ENCODE measurements at regions not wholly inside any gene's neighbourhood (a gene's known extent, or its start where the extent isn't known, plus 50 kb on each side); places are given as distances from the start of the nearest gene placed in this dataset.
"Not testable (repeated sequence)": the region's sequence is repeated elsewhere in the genome, so short reads cannot be mapped to it uniquely, and the experiment has no call there.

- H3K36me3 ChIP-seq, result no peaks in the 10 kb centered on the region
- H3K4me1 ChIP-seq (replicated peaks), result no peaks in the 10 kb centered on the region
- no peak for DNase-seq (ENCODE audit: low read depth in 1 of 2, low spot score in 2 of 2)
- H3K27ac ChIP-seq, result no peak overlapping the region
- no peak overlapping the region for H3K4me3 ChIP-seq
- H3K9me3 ChIP-seq (replicated peaks), result no peaks in the 10 kb centered on the region; the same call in 1 of the 2 replicates
- no peaks in the 10 kb centered on the region for H3K27me3 ChIP-seq (replicated peaks)
Measured at GRCh38 chr2:168326572-168326971, 79.2 kb upstream of the STK39 start.

GRCh38 chr2:168327328-168327727 lies 79.9 kb upstream of the STK39 start:
- H3K9me3 ChIP-seq (replicated peaks), result no peaks in the 10 kb centered on the region; the same call in 1 of the 2 replicates
- no peaks in the 10 kb centered on the region for H3K27me3 ChIP-seq (replicated peaks)
- H3K4me3 ChIP-seq, result no peak overlapping the region
- H3K36me3 ChIP-seq, result no peaks in the 10 kb centered on the region
- H3K4me1 ChIP-seq (replicated peaks), result no peaks in the 10 kb centered on the region
- no peak overlapping the region for H3K27ac ChIP-seq
- no peak for DNase-seq (ENCODE audit: low read depth in 1 of 2, low spot score in 2 of 2)

GRCh38 chr2:168328421-168328820 lies 81.0 kb upstream of the STK39 start:
- DNase-seq (ENCODE audit: low read depth in 1 of 2, low spot score in 2 of 2), result no peak
- Histone ChIP-seq H3K9me3 (replicated peaks) (no peaks in the 10 kb centered on the region; the same call in 1 of the 2 replicates), H3K36me3 (no peaks in the 10 kb centered on the region), H3K4me1 (replicated peaks) (no peaks in the 10 kb centered on the region), H3K4me3 (no peak overlapping the region), H3K27me3 (replicated peaks) (no peaks in the 10 kb centered on the region), H3K27ac (no peak overlapping the region)

GRCh38 chr2:168330624-168331423 lies 83.4 kb upstream of the STK39 start:
- Histone ChIP-seq H3K27ac (no peak overlapping the region), H3K9me3 (replicated peaks) (no peaks in the 10 kb centered on the region; the same call in 1 of the 2 replicates), H3K4me3 (no peak overlapping the region), H3K4me1 (replicated peaks) (no peaks in the 10 kb centered on the region), H3K36me3 (no peaks in the 10 kb centered on the region), H3K27me3 (replicated peaks) (no peaks in the 10 kb centered on the region; the same call in 1 of the 2 replicates)
- DNase-seq (ENCODE audit: low read depth in 1 of 2, low spot score in 2 of 2), result no peak

GRCh38 chr2:168335254-168335653 lies 87.9 kb upstream of the STK39 start:
- not testable (repeated sequence) for H3K4me3 ChIP-seq; H3K36me3 ChIP-seq; DNase-seq (ENCODE audit: low read depth in 1 of 2, low spot score in 2 of 2); H3K27ac ChIP-seq; H3K27me3 ChIP-seq (replicated peaks); H3K9me3 ChIP-seq (replicated peaks); H3K4me1 ChIP-seq (replicated peaks)

GRCh38 chr2:168336786-168337388 lies 89.5 kb upstream of the STK39 start:
- no peak overlapping the region for H3K4me3 ChIP-seq
- no peaks in the 10 kb centered on the region for H3K4me1 ChIP-seq (replicated peaks)
- H3K36me3 ChIP-seq, result no peaks in the 10 kb centered on the region
- no peaks in the 10 kb centered on the region; the same call in 1 of the 2 replicates for H3K27me3 ChIP-seq (replicated peaks)
- H3K27ac ChIP-seq, result no peak overlapping the region
- H3K9me3 ChIP-seq (replicated peaks), result no peaks in the 10 kb centered on the region
- DNase-seq (ENCODE audit: low read depth in 1 of 2, low spot score in 2 of 2), result no peak

- no peaks in the 10 kb centered on the region for H3K36me3 ChIP-seq
- H3K4me1 ChIP-seq (replicated peaks), result no peaks in the 10 kb centered on the region
- H3K27me3 ChIP-seq (replicated peaks), result no peaks in the 10 kb centered on the region; the same call in 1 of the 2 replicates
Measured at GRCh38 chr2:168338292-168338691, 90.9 kb upstream of the STK39 start.

GRCh38 chr2:168338803-168339437 lies 91.5 kb upstream of the STK39 start:
- no peaks in the 10 kb centered on the region for H3K9me3 ChIP-seq (replicated peaks)
- no peaks in the 10 kb centered on the region; the same call in 1 of the 2 replicates for H3K27me3 ChIP-seq (replicated peaks)
- no peak overlapping the region for H3K27ac ChIP-seq
- no peak for DNase-seq (ENCODE audit: low read depth in 1 of 2, low spot score in 2 of 2)
- no peak overlapping the region for H3K4me3 ChIP-seq
- no peaks in the 10 kb centered on the region for H3K4me1 ChIP-seq (replicated peaks)
- no peaks in the 10 kb centered on the region for H3K36me3 ChIP-seq

More at GRCh38 chr2:168338292-168338691, 90.9 kb upstream of the STK39 start:
- Histone ChIP-seq H3K4me3 (no peak overlapping the region), H3K9me3 (replicated peaks) (no peaks in the 10 kb centered on the region), H3K27ac (no peak overlapping the region)
- DNase-seq (ENCODE audit: low read depth in 1 of 2, low spot score in 2 of 2), result no peak

GRCh38 chr2:168340931-168341330 lies 93.5 kb upstream of the STK39 start:
- no peak overlapping the region for H3K27ac ChIP-seq
- DNase-seq (ENCODE audit: low read depth in 1 of 2, low spot score in 2 of 2), result no peak
- no peaks in the 10 kb centered on the region for H3K4me1 ChIP-seq (replicated peaks)

GRCh38 chr2:168343586-168343985 lies 96.2 kb upstream of the STK39 start:
- Histone ChIP-seq H3K27ac (no peak overlapping the region), H3K4me1 (replicated peaks) (no peaks in the 10 kb centered on the region), H3K36me3 (no peaks in the 10 kb centered on the region), H3K4me3 (no peak overlapping the region), H3K27me3 (replicated peaks) (no peaks in the 10 kb centered on the region), H3K9me3 (replicated peaks) (no peaks in the 10 kb centered on the region)
- no peak for DNase-seq (ENCODE audit: low read depth in 1 of 2, low spot score in 2 of 2)

More at GRCh38 chr2:168340931-168341330, 93.5 kb upstream of the STK39 start:
- H3K9me3 ChIP-seq (replicated peaks), result no peaks in the 10 kb centered on the region
- no peaks in the 10 kb centered on the region; the same call in 1 of the 2 replicates for H3K27me3 ChIP-seq (replicated peaks)
- H3K4me3 ChIP-seq, result no peak overlapping the region
- no peaks in the 10 kb centered on the region for H3K36me3 ChIP-seq

GRCh38 chr2:168344706-168345105 lies 97.3 kb upstream of the STK39 start:
- DNase-seq (ENCODE audit: low read depth in 1 of 2, low spot score in 2 of 2), result no peak
- Histone ChIP-seq H3K27me3 (replicated peaks) (no peaks in the 10 kb centered on the region), H3K4me1 (replicated peaks) (no peaks in the 10 kb centered on the region)

GRCh38 chr2:168345601-168346000 lies 98.2 kb upstream of the STK39 start:
- Histone ChIP-seq H3K9me3 (replicated peaks) (no peaks in the 10 kb centered on the region), H3K4me3 (no peak overlapping the region), H3K4me1 (replicated peaks) (no peaks in the 10 kb centered on the region), H3K27me3 (replicated peaks) (no peaks in the 10 kb centered on the region), H3K27ac (no peak overlapping the region), H3K36me3 (no peaks in the 10 kb centered on the region)
- DNase-seq (ENCODE audit: low read depth in 1 of 2, low spot score in 2 of 2), result no peak

More at GRCh38 chr2:168344706-168345105, 97.3 kb upstream of the STK39 start:
- Histone ChIP-seq H3K27ac (no peak overlapping the region), H3K36me3 (no peaks in the 10 kb centered on the region), H3K4me3 (no peak overlapping the region), H3K9me3 (replicated peaks) (no peaks in the 10 kb centered on the region)

- DNase-seq (ENCODE audit: low read depth in 1 of 2, low spot score in 2 of 2), result peak; percentile 61 to 67
- Histone ChIP-seq H3K27ac (no peak overlapping the region), H3K4me1 (replicated peaks) (no peaks in the 10 kb centered on the region), H3K9me3 (replicated peaks) (no peaks in the 10 kb centered on the region), H3K4me3 (peak overlapping the region; percentile 41), H3K36me3 (no peaks in the 10 kb centered on the region), H3K27me3 (replicated peaks) (no peaks in the 10 kb centered on the region; the same call in 1 of the 2 replicates)
Measured at GRCh38 chr2:168346725-168347477, 99.5 kb upstream of the STK39 start.

Measured in SJSA1 (cell line).